Lung microvascular endothelial cell (primary cell): ENCODE measurements at regions not wholly inside any gene's neighbourhood (a gene's known extent, or its start where the extent isn't known, plus 50 kb on each side); places are given as distances from the start of the nearest gene placed in this dataset.

Experiments
- DNase-seq, 2 donors: peaks; one replicate each; pipeline versions ENCODE4 v3.0.0 to v3.0.0-alpha.2; 2010; ENCODE audit warnings: low read depth in 2 of 2

GRCh38 chr9:115614326-115614999, 496.5 kb upstream of the TNC start:
- no peak for DNase-seq

- no peak for DNase-seq
These were observed 497.0 kb upstream of the TNC start for GRCh38 chr9:115615000-115615401.

GRCh38 chr9:115615821-115616665, 498.1 kb upstream of the TNC start:
- DNase-seq, result peak in 1 of 2 donors; percentile 23

GRCh38 chr9:115616666-115617239, 498.8 kb upstream of the TNC start:
- no peak for DNase-seq

- DNase-seq, result no peak
These were observed 507.3 kb upstream of the TNC start for GRCh38 chr9:115625251-115625650.

GRCh38 chr9:115625954-115626353, 508.0 kb upstream of the TNC start:
- no peak for DNase-seq

- DNase-seq, result no peak
These were observed 509.6 kb upstream of the TNC start for GRCh38 chr9:115627511-115627910.

- DNase-seq, result no peak
These were observed 510.5 kb upstream of the TNC start for GRCh38 chr9:115628426-115628825.

- no peak for DNase-seq
These were observed 512.2 kb upstream of the TNC start for GRCh38 chr9:115629879-115630840.

- DNase-seq, result no peak
These were observed 514.4 kb upstream of the TNC start for GRCh38 chr9:115632391-115632790.

- DNase-seq, result no peak
These were observed 515.1 kb upstream of the TNC start for GRCh38 chr9:115633104-115633503.

- no peak for DNase-seq
These were observed 517.8 kb upstream of the PAPPA start for GRCh38 chr9:115635680-115636383.

- DNase-seq, result no peak
These were observed 517.0 kb upstream of the PAPPA start for GRCh38 chr9:115636596-115636995.

GRCh38 chr9:115637661-115638060, 515.9 kb upstream of the PAPPA start:
- no peak for DNase-seq

- DNase-seq, result no peak
These were observed 512.7 kb upstream of the PAPPA start for GRCh38 chr9:115640887-115641286.

GRCh38 chr9:115642285-115642684, 511.3 kb upstream of the PAPPA start:
- no peak for DNase-seq

- no peak for DNase-seq
These were observed 509.5 kb upstream of the PAPPA start for GRCh38 chr9:115643948-115644727.

- DNase-seq, result peak in 1 of 2 donors; percentile 88
These were observed 503.6 kb upstream of the PAPPA start for GRCh38 chr9:115649991-115650472.

GRCh38 chr9:115650768-115651167, 502.8 kb upstream of the PAPPA start:
- peak in 1 of 2 donors; percentile 2 for DNase-seq

- no peak for DNase-seq
These were observed 502.1 kb upstream of the PAPPA start for GRCh38 chr9:115651461-115651860.
